Neural progenitor cell (in vitro differentiated cells): ENCODE measurements at regions not wholly inside any gene's neighbourhood (a gene's known extent, or its start where the extent isn't known, plus 50 kb on each side); places are given as distances from the start of the nearest gene placed in this dataset.

Source experiments
- DNase-seq: peaks from one replicate; pipeline ENCODE4 v3.0.0-alpha.2; 2016; ENCODE audit warnings: low spot score
- H2AFZ ChIP-seq: fragments of 200-600 bp; sonication (generic); replicated peaks from 2 replicates; pipeline ENCODE4 v1.6.1; 2016; ENCODE audit warnings: antibody characterized with exemption
- H3F3A ChIP-seq: fragments of 200-600 bp; sonication (generic); 2 replicates; pipeline ENCODE4 v1.6.1; 2016; ENCODE audit warnings: antibody characterized with exemption, low read depth
- H3K27ac ChIP-seq: fragments of 200-600 bp; sonication (generic); 2 replicates; pipeline ENCODE4 v1.5.1; 2016; ENCODE audit warnings: mild to moderate bottlenecking
- H3K27me3 ChIP-seq: fragments of 200-600 bp; sonication (generic); 2 replicates; pipeline ENCODE4 v1.6.1; 2016; ENCODE audit warnings: mild to moderate bottlenecking, moderate library complexity
- H3K36me3 ChIP-seq: fragments of 200-600 bp; sonication (generic); 2 replicates; pipeline ENCODE4 v1.5.1; 2016
- H3K4me1 ChIP-seq: fragments of 200-600 bp; sonication (generic); 2 replicates; pipeline ENCODE4 v1.6.1; 2016; ENCODE audit warnings: mixed run types
- H3K4me2 ChIP-seq: fragments of 200-600 bp; sonication (generic); 2 replicates; pipeline ENCODE4 v1.6.1; 2016
- H3K4me3 ChIP-seq: fragments of 200-600 bp; sonication (generic); 2 replicates; pipeline ENCODE4 v1.5.1; 2016
- H3K79me2 ChIP-seq: fragments of 200-600 bp; sonication (generic); 2 replicates; pipeline ENCODE4 v1.6.1; 2016; ENCODE audit warnings: low read depth
- H3K9ac ChIP-seq: fragments of 200-600 bp; sonication (generic); 2 replicates; pipeline ENCODE4 v1.6.1; 2016
- H3K9me3 ChIP-seq: fragments of 200-600 bp; sonication (generic); 2 replicates; pipeline ENCODE4 v1.5.1; 2016; ENCODE audit warnings: low read depth
- H4K20me1 ChIP-seq: fragments of 200-600 bp; sonication (generic); 2 replicates; pipeline ENCODE4 v1.6.1; 2016; ENCODE audit warnings: low read depth
- H3K27ac Mint-ChIP-seq: 3 replicates; pipeline ENCODE4 v1.8.0; 2021; ENCODE audit warnings: mixed read lengths
- H3K27me3 Mint-ChIP-seq: 2 replicates; pipeline ENCODE4 v1.8.0; 2022; ENCODE audit warnings: low read depth, mild to moderate bottlenecking, inconsistent platforms, moderate library complexity, mixed read lengths; ENCODE audit not compliant: insufficient read depth
- H3K36me3 Mint-ChIP-seq: 3 replicates; pipeline ENCODE4 v1.8.0; 2021; ENCODE audit warnings: mixed read lengths
- H3K4me1 Mint-ChIP-seq: 3 replicates; pipeline ENCODE4 v1.8.0; 2021; ENCODE audit warnings: mixed read lengths
- H3K4me3 Mint-ChIP-seq: 3 replicates; pipeline ENCODE4 v1.8.0; 2021; ENCODE audit warnings: mild to moderate bottlenecking, moderate library complexity, mixed read lengths
- H3K9me3 Mint-ChIP-seq: 3 replicates; pipeline ENCODE4 v1.8.0; 2020; ENCODE audit warnings: mixed read lengths
- EZH2 ChIP-seq: fragments of 200-600 bp; sonication (generic); IDR thresholded peaks from 2 replicates; pipeline ENCODE4 v1.6.1; 2017; ENCODE audit warnings: antibody characterized with exemption, mild to moderate bottlenecking, moderate library complexity
- EZH2phosphoT487 ChIP-seq: fragments of 200-600 bp; sonication (generic); IDR thresholded peaks from 2 replicates; pipeline ENCODE4 v1.6.1; 2017; ENCODE audit warnings: antibody characterized with exemption
- TF ChIP-seq, protein P1 (sequence below): fragments of 200-600 bp; sonication (generic); IDR thresholded peaks from 2 replicates; pipeline ENCODE4 v1.5.1; 2017; ENCODE audit warnings: antibody characterized with exemption, mild to moderate bottlenecking

DNA sequence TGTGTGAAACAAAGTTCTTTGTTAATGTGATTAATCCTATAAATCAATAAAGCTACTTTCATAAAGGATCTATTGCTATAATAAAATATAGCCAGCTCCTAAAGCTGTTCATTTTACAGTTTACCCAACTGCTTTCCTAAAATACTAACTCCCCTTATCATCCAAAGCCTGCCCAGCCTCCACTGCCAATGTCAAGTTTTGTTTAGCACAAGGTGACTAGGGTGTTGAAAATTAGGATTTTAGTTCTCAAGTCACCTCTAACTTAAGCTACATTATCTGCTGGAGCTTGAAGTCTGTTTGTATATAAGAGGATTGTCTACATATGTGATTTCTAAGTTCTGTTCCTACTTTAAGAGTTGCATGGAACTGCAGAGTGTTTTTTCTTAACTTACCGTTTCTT lies 86.3 kb downstream of the CCER1 start:
- no peak overlapping the region for H3K4me3 Mint-ChIP-seq
- Histone ChIP-seq H3K79me2 (no peaks in the 10 kb centered on the region), H3K27me3 (no peaks in the 10 kb centered on the region), H3K9me3 (no peaks in the 10 kb centered on the region), H3K27ac (no peak overlapping the region), H3K4me3 (no peak overlapping the region), H2AFZ (no peak overlapping the region), H3K4me1 (no peaks in the 10 kb centered on the region), H3K4me2 (no peak overlapping the region), H3F3A (no peaks in the 10 kb centered on the region), H3K36me3 (no peaks in the 10 kb centered on the region), H4K20me1 (no peaks in the 10 kb centered on the region), H3K9ac (no peak overlapping the region)
- no peak for TF ChIP-seq EZH2
- no peak for TF ChIP-seq EZH2phosphoT487
- TF ChIP-seq, protein P1, sequence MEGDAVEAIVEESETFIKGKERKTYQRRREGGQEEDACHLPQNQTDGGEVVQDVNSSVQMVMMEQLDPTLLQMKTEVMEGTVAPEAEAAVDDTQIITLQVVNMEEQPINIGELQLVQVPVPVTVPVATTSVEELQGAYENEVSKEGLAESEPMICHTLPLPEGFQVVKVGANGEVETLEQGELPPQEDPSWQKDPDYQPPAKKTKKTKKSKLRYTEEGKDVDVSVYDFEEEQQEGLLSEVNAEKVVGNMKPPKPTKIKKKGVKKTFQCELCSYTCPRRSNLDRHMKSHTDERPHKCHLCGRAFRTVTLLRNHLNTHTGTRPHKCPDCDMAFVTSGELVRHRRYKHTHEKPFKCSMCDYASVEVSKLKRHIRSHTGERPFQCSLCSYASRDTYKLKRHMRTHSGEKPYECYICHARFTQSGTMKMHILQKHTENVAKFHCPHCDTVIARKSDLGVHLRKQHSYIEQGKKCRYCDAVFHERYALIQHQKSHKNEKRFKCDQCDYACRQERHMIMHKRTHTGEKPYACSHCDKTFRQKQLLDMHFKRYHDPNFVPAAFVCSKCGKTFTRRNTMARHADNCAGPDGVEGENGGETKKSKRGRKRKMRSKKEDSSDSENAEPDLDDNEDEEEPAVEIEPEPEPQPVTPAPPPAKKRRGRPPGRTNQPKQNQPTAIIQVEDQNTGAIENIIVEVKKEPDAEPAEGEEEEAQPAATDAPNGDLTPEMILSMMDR, result no peak
- H3K9me3 Mint-ChIP-seq, result no peaks in the 10 kb centered on the region
- no peak overlapping the region for H3K27ac Mint-ChIP-seq
- no peaks in the 10 kb centered on the region for H3K36me3 Mint-ChIP-seq
- DNase-seq, result no peak
- H3K27me3 Mint-ChIP-seq, result peaks cover 3% of the 10 kb centered on the region
- no peaks in the 10 kb centered on the region for H3K4me1 Mint-ChIP-seq

DNA sequence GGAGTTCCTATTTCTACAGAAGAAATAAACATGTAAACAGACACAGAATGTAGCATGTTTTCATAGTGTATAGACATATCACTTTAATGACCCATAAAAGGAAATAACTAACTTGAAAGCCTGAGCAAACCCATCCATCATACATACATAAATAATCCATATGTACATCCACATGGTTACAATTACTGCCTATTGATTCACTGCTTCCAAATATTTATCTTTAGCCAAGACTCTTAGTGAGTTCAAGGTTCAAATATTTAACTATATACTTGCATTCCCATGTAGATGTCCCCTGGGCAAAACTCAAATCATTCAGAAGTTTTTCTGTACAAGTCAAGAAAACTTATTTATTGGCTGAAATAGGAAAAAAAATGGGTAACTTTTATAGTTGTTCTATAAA lies 95.4 kb downstream of the CCER1 start:
- Histone ChIP-seq H3K4me3 (no peak overlapping the region), H3K4me1 (peaks cover 9% of the 10 kb centered on the region), H2AFZ (no peak overlapping the region), H3K79me2 (no peaks in the 10 kb centered on the region), H3K4me2 (no peak overlapping the region), H3K27me3 (no peaks in the 10 kb centered on the region), H4K20me1 (no peaks in the 10 kb centered on the region), H3K36me3 (no peaks in the 10 kb centered on the region), H3K9ac (no peak overlapping the region), H3F3A (no peaks in the 10 kb centered on the region), H3K9me3 (no peaks in the 10 kb centered on the region), H3K27ac (no peak overlapping the region)
- no peak for TF ChIP-seq EZH2phosphoT487
- no peak for TF ChIP-seq EZH2
- TF ChIP-seq, protein P1, result no peak
- H3K4me1 Mint-ChIP-seq, result peaks cover 11% of the 10 kb centered on the region
- DNase-seq, result no peak
- no peaks in the 10 kb centered on the region for H3K36me3 Mint-ChIP-seq
- no peaks in the 10 kb centered on the region for H3K27me3 Mint-ChIP-seq
- H3K4me3 Mint-ChIP-seq, result no peak overlapping the region
- H3K9me3 Mint-ChIP-seq, result peaks cover 5% of the 10 kb centered on the region
- H3K27ac Mint-ChIP-seq, result no peak overlapping the region

DNA sequence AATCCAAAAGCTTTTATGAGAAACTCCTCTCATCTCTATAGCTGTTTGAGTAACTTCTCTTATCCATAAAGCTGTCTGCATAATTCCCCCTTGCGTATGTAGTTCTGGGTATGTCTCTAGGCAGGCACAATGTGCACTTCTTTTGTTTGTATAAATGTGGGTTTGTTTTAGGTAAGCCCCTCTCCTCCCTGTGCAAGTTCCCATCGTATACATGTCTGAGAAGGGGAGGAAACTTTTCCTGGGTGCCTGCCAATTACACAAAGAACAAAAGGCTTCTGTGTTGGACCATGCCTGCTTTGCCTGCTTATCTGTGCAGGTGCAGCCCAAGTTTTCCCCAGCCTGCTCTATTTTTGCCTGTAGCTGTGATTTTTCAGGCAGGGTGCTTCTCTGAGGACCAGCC lies 96.7 kb downstream of the CCER1 start:
- Histone ChIP-seq H3K9ac (no peak overlapping the region), H3K4me1 (peaks cover 9% of the 10 kb centered on the region), H3K27me3 (no peaks in the 10 kb centered on the region), H2AFZ (peak overlapping the region; percentile 36), H3K9me3 (no peaks in the 10 kb centered on the region), H3K27ac (no peak overlapping the region), H3K4me2 (peak overlapping the region; percentile 29), H3K79me2 (no peaks in the 10 kb centered on the region), H3K36me3 (no peaks in the 10 kb centered on the region), H3F3A (no peaks in the 10 kb centered on the region), H4K20me1 (no peaks in the 10 kb centered on the region), H3K4me3 (no peak overlapping the region)
- peaks cover 11% of the 10 kb centered on the region for H3K4me1 Mint-ChIP-seq
- peaks cover 5% of the 10 kb centered on the region for H3K9me3 Mint-ChIP-seq
- TF ChIP-seq EZH2, result no peak
- TF ChIP-seq EZH2phosphoT487, result no peak
- TF ChIP-seq, protein P1, result no peak
- H3K27me3 Mint-ChIP-seq, result no peaks in the 10 kb centered on the region
- peak; percentile 54 for DNase-seq
- H3K4me3 Mint-ChIP-seq, result no peak overlapping the region
- H3K36me3 Mint-ChIP-seq, result no peaks in the 10 kb centered on the region
- H3K27ac Mint-ChIP-seq, result peak overlapping the region; percentile 87

DNA sequence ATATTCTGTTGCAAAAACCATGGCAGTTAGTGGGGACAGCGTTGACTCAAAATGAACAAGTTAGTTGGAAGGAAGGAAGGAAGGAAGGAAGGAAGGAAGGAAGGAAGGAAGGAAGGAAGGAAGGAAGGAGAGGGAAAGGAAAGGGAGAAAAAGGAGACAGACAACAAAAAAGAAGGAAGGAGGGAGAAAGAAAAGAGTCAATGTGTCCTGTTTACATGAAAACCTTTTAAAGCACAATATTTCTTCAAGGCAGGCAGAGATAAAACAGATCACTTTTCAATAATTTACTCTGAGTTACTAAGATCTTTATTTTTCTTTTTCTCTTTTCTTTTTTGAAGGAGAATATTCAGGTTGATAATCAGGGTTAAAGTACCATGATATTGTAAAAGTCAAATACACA lies 99.4 kb downstream of the CCER1 start:
- Histone ChIP-seq H3K27me3 (no peaks in the 10 kb centered on the region), H3K9me3 (no peaks in the 10 kb centered on the region), H3K36me3 (no peaks in the 10 kb centered on the region), H4K20me1 (no peaks in the 10 kb centered on the region), H3K27ac (no peak overlapping the region), H3K9ac (no peak overlapping the region), H3K4me2 (no peak overlapping the region), H3K79me2 (no peaks in the 10 kb centered on the region), H3K4me3 (no peak overlapping the region), H3K4me1 (peaks cover 9% of the 10 kb centered on the region), H2AFZ (no peak overlapping the region), H3F3A (no peaks in the 10 kb centered on the region)
- no peaks in the 10 kb centered on the region for H3K36me3 Mint-ChIP-seq
- H3K27me3 Mint-ChIP-seq, result no peaks in the 10 kb centered on the region
- peaks cover 11% of the 10 kb centered on the region for H3K4me1 Mint-ChIP-seq
- DNase-seq, result no peak
- no peaks in the 10 kb centered on the region for H3K9me3 Mint-ChIP-seq
- TF ChIP-seq EZH2phosphoT487, result no peak
- TF ChIP-seq, protein P1, result no peak
- TF ChIP-seq EZH2, result no peak
- H3K27ac Mint-ChIP-seq, result no peak overlapping the region
- H3K4me3 Mint-ChIP-seq, result no peak overlapping the region
